ENCODE measurements at regions not wholly inside any gene's neighbourhood (a gene's known extent, or its start where the extent isn't known, plus 50 kb on each side); places are given as distances from the start of the nearest gene placed in this dataset.

- TF ChIP-seq FOXJ3 (CRISPR knock-in tag; IDR thresholded peaks at IDR 0.05; ENCODE audit: borderline replicate concordance) (no peak), ZNF784 (CRISPR knock-in tag; IDR thresholded peaks at IDR 0.05; ENCODE audit: borderline replicate concordance) (no peak), XBP1 (CRISPR knock-in tag; IDR thresholded peaks at IDR 0.05) (no peak), NPAS2 (CRISPR knock-in tag; IDR thresholded peaks at IDR 0.05; ENCODE audit: borderline replicate concordance) (no peak), ESRRA (CRISPR knock-in tag; IDR thresholded peaks at IDR 0.05; ENCODE audit: low read depth) (no peak), KMT2A (CRISPR knock-in tag; IDR thresholded peaks at IDR 0.05) (no peak), SPEN (CRISPR knock-in tag; IDR thresholded peaks at IDR 0.05; ENCODE audit: low read depth) (no peak), ZNF709 (CRISPR knock-in tag; IDR thresholded peaks at IDR 0.05) (no peak)
Observed at GRCh38 chr14:58783792-58784511, 146.2 kb downstream of the DACT1 start (continued).

DNA sequence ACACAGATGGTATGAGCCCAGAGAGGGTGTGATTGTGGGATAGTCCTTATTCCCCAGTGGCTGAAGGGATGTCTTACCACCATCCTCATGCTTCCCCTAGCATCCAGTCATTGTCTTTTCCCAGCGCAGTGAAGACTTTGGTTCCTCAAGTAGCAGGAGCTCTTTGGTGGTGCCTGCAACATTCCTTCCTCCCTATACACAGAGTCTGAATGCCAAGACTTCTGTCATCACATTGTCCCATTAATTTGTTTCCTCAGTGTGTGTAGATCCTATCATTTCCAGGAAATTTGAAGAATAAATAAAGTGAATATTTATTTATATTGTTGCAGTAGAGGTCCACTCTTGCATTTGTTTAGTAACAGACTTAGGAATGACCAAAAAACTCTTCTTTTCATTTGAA, 147.2 kb downstream of the DACT1 start:
- ATAC-seq: no peak
- WGBS (ENCODE audit: low lambda C conversion rate): 89% methylated on average over 1 of the region's 1 CpG
- POLR2A ChIA-PET: no interaction called here
- no peak overlapping the region for H3K27ac ChIP-seq (ENCODE audit: extremely low read length, insufficient read depth, low read length)
- no peaks in the 10 kb centered on the region for H4K20me1 ChIP-seq (ENCODE audit: insufficient read depth, low read length)
- BruUV-seq (replicated peaks): no TSS peak
- H3K9me3 ChIP-seq (ENCODE audit: low read length): no peaks in the 10 kb centered on the region
- H3K4me2 ChIP-seq (ENCODE audit: low read depth, low read length): no peak overlapping the region
- no peak overlapping the region for H2AFZ ChIP-seq (ENCODE audit: low read length)
- no peak overlapping the region for H3K4me3 ChIP-seq (replicated peaks in 1 of 3; ENCODE audit: insufficient read depth in 1 of 3, low read depth in 2 of 3, low read length in 3 of 3)
- intact Hi-C loops (cut with micrococcal nuclease; ENCODE audit: unreplicated experiment) (no loop called here), in situ Hi-C loops (cut with HindIII; ENCODE audit: extremely low pct_ligation_motif_present, low pct_unique_long_range_greater_than_20kb) (no loop called here)
- FAIRE-seq: no peak
- no peaks in the 10 kb centered on the region for H3K36me3 ChIP-seq (replicated peaks in 1 of 2; ENCODE audit: control insufficient read depth in 1 of 2, insufficient read depth in 2 of 2, low read length in 2 of 2)
- H3K27me3 ChIP-seq (ENCODE audit: control insufficient read depth in 1 of 2, insufficient read depth in 2 of 2, low read length in 2 of 2): no peaks in the 10 kb centered on the region
- no peaks in the 10 kb centered on the region for H3K4me1 ChIP-seq (ENCODE audit: insufficient read depth, low read length)
- H3K9ac ChIP-seq (ENCODE audit: insufficient read depth, low read depth, low read length): no peak overlapping the region
- CTCF ChIA-PET (ENCODE audit: low intra/inter-chr PET ratio, low total read pairs): no interaction called here
- H3K79me2 ChIP-seq (ENCODE audit: insufficient read depth, low read length): no peaks in the 10 kb centered on the region
- DNase-seq (ENCODE audit: low spot score): no peak
- TF ChIP-seq SOX13 (IDR thresholded peaks at IDR 0.05) (no peak), SOX13 (CRISPR knock-in tag; conservative IDR thresholded peaks at IDR 0.05 in 1 of 2, IDR thresholded peaks at IDR 0.05 in 1 of 2) (no peak), ARID5B (CRISPR knock-in tag; IDR thresholded peaks at IDR 0.05) (no peak), ZBTB34 (CRISPR knock-in tag; IDR thresholded peaks at IDR 0.05) (no peak)
- TF ChIP-seq, protein P1, sequence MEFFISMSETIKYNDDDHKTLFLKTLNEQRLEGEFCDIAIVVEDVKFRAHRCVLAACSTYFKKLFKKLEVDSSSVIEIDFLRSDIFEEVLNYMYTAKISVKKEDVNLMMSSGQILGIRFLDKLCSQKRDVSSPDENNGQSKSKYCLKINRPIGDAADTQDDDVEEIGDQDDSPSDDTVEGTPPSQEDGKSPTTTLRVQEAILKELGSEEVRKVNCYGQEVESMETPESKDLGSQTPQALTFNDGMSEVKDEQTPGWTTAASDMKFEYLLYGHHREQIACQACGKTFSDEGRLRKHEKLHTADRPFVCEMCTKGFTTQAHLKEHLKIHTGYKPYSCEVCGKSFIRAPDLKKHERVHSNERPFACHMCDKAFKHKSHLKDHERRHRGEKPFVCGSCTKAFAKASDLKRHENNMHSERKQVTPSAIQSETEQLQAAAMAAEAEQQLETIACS (CRISPR knock-in tag; IDR thresholded peaks at IDR 0.05): no peak
- TF ChIP-seq, protein P2, sequence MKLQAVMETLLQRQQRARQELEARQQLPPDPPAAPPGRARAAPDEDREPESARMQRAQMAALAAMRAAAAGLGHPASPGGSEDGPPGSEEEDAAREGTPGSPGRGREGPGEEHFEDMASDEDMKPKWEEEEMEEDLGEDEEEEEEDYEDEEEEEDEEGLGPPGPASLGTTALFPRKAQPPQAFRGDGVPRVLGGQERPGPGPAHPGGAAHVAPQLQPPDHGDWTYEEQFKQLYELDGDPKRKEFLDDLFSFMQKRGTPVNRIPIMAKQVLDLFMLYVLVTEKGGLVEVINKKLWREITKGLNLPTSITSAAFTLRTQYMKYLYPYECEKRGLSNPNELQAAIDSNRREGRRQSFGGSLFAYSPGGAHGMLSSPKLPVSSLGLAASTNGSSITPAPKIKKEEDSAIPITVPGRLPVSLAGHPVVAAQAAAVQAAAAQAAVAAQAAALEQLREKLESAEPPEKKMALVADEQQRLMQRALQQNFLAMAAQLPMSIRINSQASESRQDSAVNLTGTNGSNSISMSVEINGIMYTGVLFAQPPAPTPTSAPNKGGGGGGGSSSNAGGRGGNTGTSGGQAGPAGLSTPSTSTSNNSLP (IDR thresholded peaks at IDR 0.05; ENCODE audit: low read depth, low read length): no peak

All from HepG2 (cell line).